T-cell (primary cell): ENCODE measurements at regions not wholly inside any gene's neighbourhood (a gene's known extent, or its start where the extent isn't known, plus 50 kb on each side); places are given as distances from the start of the nearest gene placed in this dataset.

Experiments used
- ATAC-seq, 4 experiments: fragments of 200-7000 bp in 3 of 4; fragments of 150-1000 bp in 1 of 4; cut with Tn5 transposase; replicated peaks in 1 of 4; 1 replicate in 3 of 4; 2 replicates in 1 of 4; pipeline ENCODE4 v1.10.0; 2021; ENCODE audit warnings: moderate library complexity in 3 of 4, mild to moderate bottlenecking in 2 of 4, moderate number of reproducible peaks in 1 of 4
- CTCF ChIA-PET, 2 donors: fragments of 300-600 bp; sonication (Branson Sonifier 250); formaldehyde crosslinking; loops; one replicate each; lab custom pipeline; 2022; ENCODE audit warnings: antibody characterized with exemption in 2 of 2; lab: Charles Lee
- POLR2A ChIA-PET, 2 donors: fragments of 300-600 bp; sonication (Branson Sonifier 250); formaldehyde crosslinking; loops; one replicate each; lab custom pipeline; 2022; ENCODE audit warnings: antibody characterized with exemption in 2 of 2; lab: Charles Lee
- DNase-seq, 35 experiments: peaks; one replicate each; pipeline versions ENCODE4 v3.0.0 to v3.0.0-alpha.2; 2013 to 2023
- H3K27ac ChIP-seq: one replicate; pipeline ENCODE4 v1.5.1; 2013; ENCODE audit warnings: low read length
- H3K27me3 ChIP-seq, 2 experiments: replicated peaks in 1 of 2; 1 replicate in 1 of 2; 2 replicates in 1 of 2; pipeline versions ENCODE4 v1.6.1 to v1.7.0; 2013; ENCODE audit warnings: low read length in 1 of 2, mixed read lengths in 1 of 2; ENCODE audit not compliant: control insufficient read depth in 2 of 2, insufficient read depth in 2 of 2; ENCODE audit errors: extremely low read depth in 1 of 2
- H3K36me3 ChIP-seq, 2 donors: 1 replicate in 1 of 2; 2 replicates in 1 of 2; pipeline versions ENCODE4 v1.6.1 to v1.7.0; 2013; ENCODE audit warnings: low read length in 1 of 2; ENCODE audit not compliant: control insufficient read depth in 2 of 2, insufficient read depth in 1 of 2; ENCODE audit errors: extremely low read depth in 1 of 2
- H3K4me1 ChIP-seq, 2 experiments: 1 replicate in 1 of 2; 2 replicates in 1 of 2; pipeline versions ENCODE4 v1.6.1 to v1.7.0; 2013; ENCODE audit warnings: low read length in 2 of 2, mixed read lengths in 1 of 2; ENCODE audit not compliant: insufficient read depth in 2 of 2, control insufficient read depth in 1 of 2; ENCODE audit errors: extremely low read depth in 1 of 2
- H3K4me3 ChIP-seq, 2 donors: 1 replicate in 1 of 2; 2 replicates in 1 of 2; pipeline versions ENCODE4 v1.5.1 to v1.7.0; 2013; ENCODE audit warnings: mild to moderate bottlenecking in 2 of 2, low read length in 1 of 2, moderate library complexity in 1 of 2; ENCODE audit not compliant: control insufficient read depth in 1 of 2; ENCODE audit errors: extremely low read depth in 1 of 2
- H3K9me3 ChIP-seq: 2 replicates; pipeline ENCODE4 v1.7.0; 2013
- H3K27ac Mint-ChIP-seq, 2 donors: one replicate each; pipeline ENCODE4 v1.8.0; 2020 to 2021; ENCODE audit warnings: mild to moderate bottlenecking in 2 of 2, mixed read lengths in 2 of 2
- H3K27me3 Mint-ChIP-seq, 2 donors: one replicate each; pipeline ENCODE4 v1.8.0; 2021 to 2022; ENCODE audit warnings: mixed read lengths in 2 of 2
- H3K36me3 Mint-ChIP-seq: one replicate; pipeline ENCODE4 v1.8.0; 2021; ENCODE audit warnings: mixed read lengths
- H3K4me1 Mint-ChIP-seq, 3 donors: one replicate each; pipeline ENCODE4 v1.8.0; 2020 to 2022; ENCODE audit warnings: mixed read lengths in 3 of 3, mild to moderate bottlenecking in 1 of 3
- H3K4me3 Mint-ChIP-seq, 3 donors: one replicate each; pipeline ENCODE4 v1.8.0; 2020 to 2022; ENCODE audit warnings: mild to moderate bottlenecking in 3 of 3, mixed read lengths in 3 of 3, moderate library complexity in 3 of 3
- H3K9me3 Mint-ChIP-seq, 3 donors: one replicate each; pipeline ENCODE4 v1.8.0; 2020 to 2022; ENCODE audit warnings: mixed read lengths in 3 of 3
- WGBS: methylation state at CpG from one replicate; pipeline ENCODE4 v1.1.5; 2013; ENCODE audit warnings: missing lambda C conversion rate; ENCODE audit not compliant: insufficient coverage; 5-methylcytosine and 5-hydroxymethylcytosine counted together

DNA sequence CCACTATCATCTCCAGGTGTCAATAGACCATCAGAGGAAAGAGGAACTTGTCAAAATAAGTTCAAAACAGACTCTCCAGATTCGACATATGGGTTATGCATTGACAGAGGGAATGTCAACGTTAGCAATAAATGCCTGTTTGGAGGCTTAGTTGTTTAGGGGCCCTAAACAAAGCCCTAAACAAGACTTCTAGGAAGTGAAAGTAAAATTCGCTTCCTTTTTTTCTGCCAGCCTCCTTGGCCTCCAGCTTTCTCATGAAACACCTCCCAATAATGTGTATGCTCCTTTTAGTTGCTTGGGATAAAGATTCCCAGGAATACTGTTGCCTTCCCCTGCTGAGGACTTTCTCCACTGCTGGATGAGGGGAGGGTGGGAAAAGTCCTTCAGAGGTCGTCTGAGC lies 70.9 kb upstream of the ARNT2 start:
- Histone ChIP-seq H3K4me3 (no peak overlapping the region), H3K27ac (no peak overlapping the region), H3K36me3 (no peaks in the 10 kb centered on the region), H3K4me1 (no peaks in the 10 kb centered on the region), H3K27me3 (peaks cover 0 to 16% of the 10 kb centered on the region in 2 experiments), H3K9me3 (no peaks in the 10 kb centered on the region)
- ChIA-PET CTCF (no interaction called here), POLR2A (no interaction called here)
- no peaks in the 10 kb centered on the region for H3K36me3 Mint-ChIP-seq
- peaks cover 0 to 5% (median 2%) of the 10 kb centered on the region in 3 donors for H3K9me3 Mint-ChIP-seq
- H3K27me3 Mint-ChIP-seq = peaks cover 2 to 15% of the 10 kb centered on the region in 2 donors
- ATAC-seq (no peak), DNase-seq (no peak)
- no peak overlapping the region for H3K4me3 Mint-ChIP-seq
- no peak overlapping the region for H3K27ac Mint-ChIP-seq
- WGBS = no CpG with 5 or more reads among the region's 4 CpGs
- H3K4me1 Mint-ChIP-seq = peaks cover 0 to 1% (median 0%) of the 10 kb centered on the region in 3 donors

DNA sequence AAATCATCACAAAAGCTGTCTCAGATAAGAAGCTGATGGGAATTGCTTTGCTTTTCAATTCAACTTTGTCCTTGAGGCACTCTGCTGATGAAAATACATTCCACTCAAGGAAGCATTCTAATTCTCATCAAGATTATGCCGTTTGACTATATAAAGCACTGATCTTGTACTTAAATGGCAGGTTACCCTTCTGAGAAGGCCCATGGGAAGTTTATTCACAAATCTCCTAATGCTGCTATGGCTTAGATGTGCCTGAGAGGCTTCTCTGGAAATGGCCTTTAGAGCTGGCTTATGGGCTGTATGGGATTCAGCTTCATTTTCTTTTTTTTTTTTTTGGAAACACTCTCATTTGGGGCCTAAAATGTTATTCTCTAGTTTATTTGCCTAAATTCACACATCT lies 69.7 kb upstream of the ARNT2 start:
- H3K27me3 Mint-ChIP-seq = peaks cover 4 to 11% of the 10 kb centered on the region in 2 donors
- H3K36me3 Mint-ChIP-seq = no peaks in the 10 kb centered on the region
- no peak overlapping the region for H3K4me3 Mint-ChIP-seq
- no peaks in the 10 kb centered on the region for H3K36me3 ChIP-seq
- ATAC-seq = no peak
- no peak overlapping the region for H3K27ac Mint-ChIP-seq
- CTCF ChIA-PET = no interaction called here
- no CpG with 5 or more reads among the region's 1 CpG for WGBS
- POLR2A ChIA-PET = no interaction called here
- peaks cover 0 to 9% of the 10 kb centered on the region in 2 experiments for H3K27me3 ChIP-seq
- DNase-seq = no peak
- H3K4me1 Mint-ChIP-seq = peaks cover 0 to 1% (median 0%) of the 10 kb centered on the region in 3 donors
- H3K9me3 Mint-ChIP-seq = peaks cover 0 to 5% (median 2%) of the 10 kb centered on the region in 3 donors
- H3K4me1 ChIP-seq = no peaks in the 10 kb centered on the region
- no peaks in the 10 kb centered on the region for H3K9me3 ChIP-seq
- no peak overlapping the region for H3K4me3 ChIP-seq
- H3K27ac ChIP-seq = no peak overlapping the region

- CTCF ChIA-PET = no interaction called here
- ATAC-seq (no peak), DNase-seq (no peak)
- no peaks in the 10 kb centered on the region for H3K9me3 ChIP-seq
- Mint-ChIP-seq H3K4me3 (no peak overlapping the region), H3K27me3 (peaks cover 23 to 44% of the 10 kb centered on the region in 2 donors), H3K27ac (no peak overlapping the region), H3K4me1 (no peaks in the 10 kb centered on the region), H3K36me3 (no peaks in the 10 kb centered on the region), H3K9me3 (peaks cover 0 to 5% (median 0%) of the 10 kb centered on the region in 3 donors)
- no peaks in the 10 kb centered on the region for H3K4me1 ChIP-seq
- H3K27ac ChIP-seq = no peak overlapping the region
- H3K36me3 ChIP-seq = no peaks in the 10 kb centered on the region
- peaks cover 0 to 19% of the 10 kb centered on the region in 2 experiments for H3K27me3 ChIP-seq
- WGBS = 80% methylated on average over 1 of the region's 3 CpGs
- POLR2A ChIA-PET = no interaction called here
- H3K4me3 ChIP-seq = no peak overlapping the region
Observed at GRCh38 chr15:80339601-80340000, 64.6 kb upstream of the ARNT2 start.

DNA sequence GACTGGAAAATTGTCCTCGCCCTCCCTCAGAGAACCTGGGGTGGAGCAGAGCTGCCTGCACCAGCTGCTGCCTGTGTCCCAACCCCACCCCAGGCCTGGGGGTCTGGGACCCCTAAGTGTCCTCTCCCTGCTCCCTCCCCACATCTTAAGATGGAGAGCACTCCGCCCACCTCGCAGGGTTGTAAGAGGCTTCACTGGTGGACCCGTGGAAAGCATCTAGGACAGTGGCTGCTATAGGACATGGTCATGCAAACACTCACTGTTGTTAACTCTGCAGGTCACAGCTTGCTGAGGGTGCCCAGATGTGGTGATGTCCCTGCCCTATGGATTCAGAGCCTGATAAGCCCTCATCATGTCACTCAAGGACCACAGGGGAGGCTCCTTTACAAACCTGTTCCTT lies 62.0 kb upstream of the ARNT2 start:
- Mint-ChIP-seq H3K36me3 (no peaks in the 10 kb centered on the region), H3K9me3 (no peaks in the 10 kb centered on the region), H3K27me3 (peaks cover 30 to 46% of the 10 kb centered on the region in 2 donors), H3K4me3 (no peak overlapping the region), H3K27ac (no peak overlapping the region), H3K4me1 (no peaks in the 10 kb centered on the region)
- Histone ChIP-seq H3K9me3 (no peaks in the 10 kb centered on the region), H3K27ac (no peak overlapping the region), H3K36me3 (no peaks in the 10 kb centered on the region), H3K27me3 (peaks cover 0 to 19% of the 10 kb centered on the region in 2 experiments), H3K4me3 (no peak overlapping the region), H3K4me1 (no peaks in the 10 kb centered on the region)
- ChIA-PET CTCF (interaction anchor here in 1 of 2 donors (0.6 kb wide), 1 partner anchor 346 kb away, joined by 3 read pairs; no protein-coding TSS in a partner anchor), POLR2A (no interaction called here)
- ATAC-seq = no peak
- 82% methylated on average over 4 of the region's 4 CpGs for WGBS
- no peak for DNase-seq

GRCh38 chr15:80343554-80343992 lies 60.6 kb upstream of the ARNT2 start:
- ChIA-PET CTCF (no interaction called here), POLR2A (no interaction called here)
- DNase-seq = no peak
- 95% methylated on average over 3 of the region's 3 CpGs for WGBS
- peaks cover 30 to 50% of the 10 kb centered on the region in 2 donors for H3K27me3 Mint-ChIP-seq
- ATAC-seq = no peak
- H3K36me3 ChIP-seq = no peaks in the 10 kb centered on the region
- no peaks in the 10 kb centered on the region for H3K4me1 Mint-ChIP-seq
- peaks cover 0 to 19% of the 10 kb centered on the region in 2 experiments for H3K27me3 ChIP-seq
- no peak overlapping the region for H3K27ac ChIP-seq
- no peak overlapping the region for H3K4me3 Mint-ChIP-seq
- no peaks in the 10 kb centered on the region for H3K4me1 ChIP-seq
- H3K9me3 Mint-ChIP-seq = no peaks in the 10 kb centered on the region
- H3K36me3 Mint-ChIP-seq = no peaks in the 10 kb centered on the region
- H3K27ac Mint-ChIP-seq = no peak overlapping the region
- H3K9me3 ChIP-seq = no peaks in the 10 kb centered on the region
- no peak overlapping the region for H3K4me3 ChIP-seq

DNA sequence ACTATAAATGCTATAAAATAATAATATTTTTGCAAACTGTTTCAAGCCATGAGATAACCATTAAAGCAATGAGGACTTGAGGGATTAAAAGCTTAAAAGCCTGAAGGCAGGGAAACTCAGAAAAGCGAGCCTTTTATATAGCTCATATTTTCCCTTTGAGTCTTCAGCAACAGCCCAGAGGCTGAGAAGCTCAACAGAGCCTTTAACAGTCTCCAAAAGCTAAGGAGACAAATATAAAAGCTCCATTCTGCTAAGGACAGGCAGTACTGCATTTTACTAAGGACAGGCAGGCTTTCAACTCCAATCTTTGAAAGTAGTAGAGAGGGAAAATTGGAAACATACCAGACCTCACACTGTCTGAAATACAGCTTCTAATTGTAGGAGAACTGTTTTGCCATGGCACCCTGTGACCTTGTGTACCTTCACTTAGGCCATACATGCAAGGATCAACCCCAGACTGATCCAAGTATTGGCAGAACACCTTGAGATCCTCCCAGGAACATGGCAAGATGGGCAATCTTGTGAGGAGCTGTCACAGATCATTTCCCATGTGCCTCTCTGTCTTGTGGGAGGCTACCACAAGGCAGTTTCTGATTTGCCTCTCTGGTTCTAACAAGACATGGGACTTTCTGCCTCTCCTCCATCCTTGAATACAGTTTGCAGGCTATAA lies 53.1 kb upstream of the ARNT2 start:
- no peaks in the 10 kb centered on the region for H3K9me3 ChIP-seq
- H3K36me3 ChIP-seq = no peaks in the 10 kb centered on the region
- no peak overlapping the region for H3K27ac ChIP-seq
- ChIA-PET POLR2A (no interaction called here), CTCF (no interaction called here)
- H3K4me1 ChIP-seq = no peaks in the 10 kb centered on the region
- no peak overlapping the region for H3K4me3 ChIP-seq
- no peak overlapping the region for H3K4me3 Mint-ChIP-seq
- peaks cover 0 to 2% of the 10 kb centered on the region in 2 experiments for H3K27me3 ChIP-seq
- no peaks in the 10 kb centered on the region for H3K4me1 Mint-ChIP-seq
- no peaks in the 10 kb centered on the region for H3K36me3 Mint-ChIP-seq
- ATAC-seq = no peak
- H3K27ac Mint-ChIP-seq = no peak overlapping the region
- DNase-seq = no peak
- WGBS = no CpG with 5 or more reads among the region's 1 CpG
- no peaks in the 10 kb centered on the region for H3K9me3 Mint-ChIP-seq
- H3K27me3 Mint-ChIP-seq = peaks cover 21 to 51% of the 10 kb centered on the region in 2 donors
